ENCODE measurements at regions not wholly inside any gene's neighbourhood (a gene's known extent, or its start where the extent isn't known, plus 50 kb on each side); places are given as distances from the start of the nearest gene placed in this dataset.

GRCh38 chr22:49574205-49574880, 253.3 kb downstream of the BRD1 start:
- in situ Hi-C loops (cut with HindIII; ENCODE audit: extremely low pct_ligation_motif_present, low pct_unique_long_range_greater_than_20kb): no loop called here
- H3K27ac ChIP-seq (ENCODE audit: extremely low read length, insufficient read depth, low read length): no peak overlapping the region
- TF ChIP-seq SIN3A (IDR thresholded peaks at IDR 0.05; ENCODE audit: borderline replicate concordance, low read depth, low read length) (no peak), ZSCAN22 (CRISPR knock-in tag; IDR thresholded peaks at IDR 0.05) (no peak), ZNF264 (CRISPR knock-in tag; IDR thresholded peaks at IDR 0.05) (no peak), FOXA3 (CRISPR knock-in tag; IDR thresholded peaks at IDR 0.05) (no peak), ZFP41 (CRISPR knock-in tag; IDR thresholded peaks at IDR 0.05; ENCODE audit: borderline replicate concordance) (no peak), SMAD1 (CRISPR knock-in tag; IDR thresholded peaks at IDR 0.05; ENCODE audit: borderline replicate concordance, low read depth) (no peak), MEF2D (CRISPR knock-in tag; IDR thresholded peaks at IDR 0.05) (no peak), KDM4B (CRISPR knock-in tag; IDR thresholded peaks at IDR 0.05) (no peak)
- TF ChIP-seq, protein P1, sequence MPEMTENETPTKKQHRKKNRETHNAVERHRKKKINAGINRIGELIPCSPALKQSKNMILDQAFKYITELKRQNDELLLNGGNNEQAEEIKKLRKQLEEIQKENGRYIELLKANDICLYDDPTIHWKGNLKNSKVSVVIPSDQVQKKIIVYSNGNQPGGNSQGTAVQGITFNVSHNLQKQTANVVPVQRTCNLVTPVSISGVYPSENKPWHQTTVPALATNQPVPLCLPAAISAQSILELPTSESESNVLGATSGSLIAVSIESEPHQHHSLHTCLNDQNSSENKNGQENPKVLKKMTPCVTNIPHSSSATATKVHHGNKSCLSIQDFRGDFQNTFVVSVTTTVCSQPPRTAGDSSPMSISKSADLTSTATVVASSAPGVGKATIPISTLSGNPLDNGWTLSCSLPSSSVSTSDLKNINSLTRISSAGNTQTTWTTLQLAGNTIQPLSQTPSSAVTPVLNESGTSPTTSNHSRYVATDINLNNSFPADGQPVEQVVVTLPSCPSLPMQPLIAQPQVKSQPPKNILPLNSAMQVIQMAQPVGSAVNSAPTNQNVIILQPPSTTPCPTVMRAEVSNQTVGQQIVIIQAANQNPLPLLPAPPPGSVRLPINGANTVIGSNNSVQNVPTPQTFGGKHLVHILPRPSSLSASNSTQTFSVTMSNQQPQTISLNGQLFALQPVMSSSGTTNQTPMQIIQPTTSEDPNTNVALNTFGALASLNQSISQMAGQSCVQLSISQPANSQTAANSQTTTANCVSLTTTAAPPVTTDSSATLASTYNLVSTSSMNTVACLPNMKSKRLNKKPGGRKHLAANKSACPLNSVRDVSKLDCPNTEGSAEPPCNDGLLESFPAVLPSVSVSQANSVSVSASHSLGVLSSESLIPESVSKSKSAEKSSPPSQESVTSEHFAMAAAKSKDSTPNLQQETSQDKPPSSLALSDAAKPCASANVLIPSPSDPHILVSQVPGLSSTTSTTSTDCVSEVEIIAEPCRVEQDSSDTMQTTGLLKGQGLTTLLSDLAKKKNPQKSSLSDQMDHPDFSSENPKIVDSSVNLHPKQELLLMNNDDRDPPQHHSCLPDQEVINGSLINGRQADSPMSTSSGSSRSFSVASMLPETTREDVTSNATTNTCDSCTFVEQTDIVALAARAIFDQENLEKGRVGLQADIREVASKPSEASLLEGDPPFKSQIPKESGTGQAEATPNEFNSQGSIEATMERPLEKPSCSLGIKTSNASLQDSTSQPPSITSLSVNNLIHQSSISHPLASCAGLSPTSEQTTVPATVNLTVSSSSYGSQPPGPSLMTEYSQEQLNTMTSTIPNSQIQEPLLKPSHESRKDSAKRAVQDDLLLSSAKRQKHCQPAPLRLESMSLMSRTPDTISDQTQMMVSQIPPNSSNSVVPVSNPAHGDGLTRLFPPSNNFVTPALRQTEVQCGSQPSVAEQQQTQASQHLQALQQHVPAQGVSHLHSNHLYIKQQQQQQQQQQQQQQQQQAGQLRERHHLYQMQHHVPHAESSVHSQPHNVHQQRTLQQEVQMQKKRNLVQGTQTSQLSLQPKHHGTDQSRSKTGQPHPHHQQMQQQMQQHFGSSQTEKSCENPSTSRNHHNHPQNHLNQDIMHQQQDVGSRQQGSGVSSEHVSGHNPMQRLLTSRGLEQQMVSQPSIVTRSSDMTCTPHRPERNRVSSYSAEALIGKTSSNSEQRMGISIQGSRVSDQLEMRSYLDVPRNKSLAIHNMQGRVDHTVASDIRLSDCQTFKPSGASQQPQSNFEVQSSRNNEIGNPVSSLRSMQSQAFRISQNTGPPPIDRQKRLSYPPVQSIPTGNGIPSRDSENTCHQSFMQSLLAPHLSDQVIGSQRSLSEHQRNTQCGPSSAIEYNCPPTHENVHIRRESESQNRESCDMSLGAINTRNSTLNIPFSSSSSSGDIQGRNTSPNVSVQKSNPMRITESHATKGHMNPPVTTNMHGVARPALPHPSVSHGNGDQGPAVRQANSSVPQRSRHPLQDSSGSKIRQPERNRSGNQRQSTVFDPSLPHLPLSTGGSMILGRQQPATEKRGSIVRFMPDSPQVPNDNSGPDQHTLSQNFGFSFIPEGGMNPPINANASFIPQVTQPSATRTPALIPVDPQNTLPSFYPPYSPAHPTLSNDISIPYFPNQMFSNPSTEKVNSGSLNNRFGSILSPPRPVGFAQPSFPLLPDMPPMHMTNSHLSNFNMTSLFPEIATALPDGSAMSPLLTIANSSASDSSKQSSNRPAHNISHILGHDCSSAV (CRISPR knock-in tag; IDR thresholded peaks at IDR 0.05; ENCODE audit: borderline replicate concordance): no peak
- TF ChIP-seq, protein P2, sequence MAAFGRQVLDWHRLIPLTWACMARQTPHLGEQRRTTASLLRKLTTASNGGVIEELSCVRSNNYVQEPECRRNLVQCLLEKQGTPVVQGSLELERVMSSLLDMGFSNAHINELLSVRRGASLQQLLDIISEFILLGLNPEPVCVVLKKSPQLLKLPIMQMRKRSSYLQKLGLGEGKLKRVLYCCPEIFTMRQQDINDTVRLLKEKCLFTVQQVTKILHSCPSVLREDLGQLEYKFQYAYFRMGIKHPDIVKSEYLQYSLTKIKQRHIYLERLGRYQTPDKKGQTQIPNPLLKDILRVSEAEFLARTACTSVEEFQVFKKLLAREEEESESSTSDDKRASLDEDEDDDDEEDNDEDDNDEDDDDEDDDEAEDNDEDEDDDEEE (CRISPR knock-in tag; IDR thresholded peaks at IDR 0.05): no peak
- TF ChIP-seq, protein P3, sequence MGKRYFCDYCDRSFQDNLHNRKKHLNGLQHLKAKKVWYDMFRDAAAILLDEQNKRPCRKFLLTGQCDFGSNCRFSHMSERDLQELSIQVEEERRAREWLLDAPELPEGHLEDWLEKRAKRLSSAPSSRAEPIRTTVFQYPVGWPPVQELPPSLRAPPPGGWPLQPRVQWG (CRISPR knock-in tag; IDR thresholded peaks at IDR 0.05; ENCODE audit: borderline replicate concordance, low read depth): no peak
- no peaks in the 10 kb centered on the region for H4K20me1 ChIP-seq (ENCODE audit: insufficient read depth, low read length)
- ChIA-PET POLR2A (no interaction called here), CTCF (ENCODE audit: low intra/inter-chr PET ratio, low total read pairs) (no interaction called here)
- H2AFZ ChIP-seq (ENCODE audit: low read length): no peak overlapping the region
- WGBS (ENCODE audit: low lambda C conversion rate): 9% methylated on average over 16 of the region's 30 CpGs
- H3K4me3 ChIP-seq (replicated peaks in 1 of 3; ENCODE audit: insufficient read depth in 1 of 3, low read depth in 2 of 3, low read length in 3 of 3): no peak overlapping the region
- no peaks in the 10 kb centered on the region for H3K9me3 ChIP-seq (ENCODE audit: low read length)
- no peak overlapping the region for H3K4me2 ChIP-seq (ENCODE audit: low read depth, low read length)
- BruUV-seq (replicated peaks): no TSS peak
- intact Hi-C loops (cut with micrococcal nuclease; ENCODE audit: unreplicated experiment): no loop called here
- H3K36me3 ChIP-seq (replicated peaks in 1 of 2; ENCODE audit: control insufficient read depth in 1 of 2, insufficient read depth in 2 of 2, low read length in 2 of 2): no peaks in the 10 kb centered on the region
- H3K4me1 ChIP-seq (ENCODE audit: insufficient read depth, low read length): no peaks in the 10 kb centered on the region
- DNase-seq (ENCODE audit: low spot score) (no peak), FAIRE-seq (no peak), ATAC-seq (no peak)
- no peak overlapping the region for H3K9ac ChIP-seq (ENCODE audit: insufficient read depth, low read depth, low read length)
- peaks cover 8 to 49% of the 10 kb centered on the region in 2 experiments; a peak in 3 of 5 replicates for H3K27me3 ChIP-seq (ENCODE audit: control insufficient read depth in 1 of 2, insufficient read depth in 2 of 2, low read length in 2 of 2)
- no peaks in the 10 kb centered on the region for H3K79me2 ChIP-seq (ENCODE audit: insufficient read depth, low read length)

All from HepG2 (cell line).